ENCODE measurements at regions not wholly inside any gene's neighbourhood (a gene's known extent, or its start where the extent isn't known, plus 50 kb on each side); places are given as distances from the start of the nearest gene placed in this dataset.

- no peak for TF ChIP-seq CTCF (IDR thresholded peaks at IDR 0.05 in 2 of 3, conservative IDR thresholded peaks at IDR 0.05 in 1 of 3; ENCODE audit: borderline replicate concordance in 1 of 3, insufficient read depth in 1 of 3, low read depth in 2 of 3, low read length in 2 of 3)
- no peak for TF ChIP-seq MAX (IDR thresholded peaks at IDR 0.05)
Measured at GRCh38 chr1:29708381-29708780, 472.1 kb downstream of the PTPRU start.

Data from HCT116 (cell line).